GM21825 (cell line): ENCODE measurements at regions not wholly inside any gene's neighbourhood (a gene's known extent, or its start where the extent isn't known, plus 50 kb on each side); places are given as distances from the start of the nearest gene placed in this dataset.

Experiments
- ATAC-seq: cut with Tn5 transposase; IDR thresholded peaks from one replicate; pipeline ENCODE4 v1.9.1; 2021; ENCODE audit warnings: mild to moderate bottlenecking, moderate library complexity; ENCODE audit not compliant: unreplicated experiment

- no peak for ATAC-seq
Observed at GRCh38 chr4:152164561-152164960, 371.3 kb downstream of the FBXW7 start.

DNA sequence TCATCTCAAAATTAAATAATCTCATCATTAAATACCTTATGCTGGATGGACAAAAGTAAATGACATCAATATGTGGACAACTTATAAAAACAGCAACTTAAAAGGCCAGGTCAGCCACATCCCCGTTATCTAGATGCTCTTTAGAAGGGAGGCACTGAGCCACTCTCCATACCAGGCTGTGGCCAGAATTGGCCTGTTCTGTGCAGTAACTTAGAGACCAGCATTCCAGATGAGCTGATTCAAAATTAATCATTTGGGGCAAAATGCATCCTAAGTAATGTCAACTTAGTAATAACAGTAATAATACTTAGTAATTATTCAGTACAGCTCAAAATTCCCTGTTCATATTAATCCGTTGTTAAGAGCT is 373.6 kb downstream of the FBXW7 start:
- no peak for ATAC-seq

GRCh38 chr4:152161676-152162330 is 374.1 kb downstream of the FBXW7 start:
- ATAC-seq, result no peak

GRCh38 chr4:152160225-152160800 is 375.6 kb downstream of the FBXW7 start:
- no peak for ATAC-seq

DNA sequence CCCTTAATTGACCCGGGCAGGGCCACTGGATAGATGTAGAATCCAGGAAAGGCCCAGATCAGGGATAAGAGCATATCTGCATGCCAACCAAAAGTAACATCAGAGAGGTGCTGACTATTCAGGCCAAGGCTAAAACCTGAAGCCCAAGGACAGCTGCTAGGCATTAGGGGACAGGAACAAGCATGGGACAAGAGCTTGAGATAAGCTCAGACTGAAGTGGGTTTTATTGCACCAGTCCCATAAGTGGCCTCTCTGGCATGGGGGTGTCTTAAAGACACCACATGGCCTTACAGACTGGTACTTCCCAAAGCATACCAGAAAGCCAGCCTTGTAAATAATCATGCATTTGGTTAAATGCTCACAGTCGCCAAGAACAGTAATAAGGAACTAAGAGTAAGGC is 376.1 kb downstream of the FBXW7 start:
- ATAC-seq, result no peak

DNA sequence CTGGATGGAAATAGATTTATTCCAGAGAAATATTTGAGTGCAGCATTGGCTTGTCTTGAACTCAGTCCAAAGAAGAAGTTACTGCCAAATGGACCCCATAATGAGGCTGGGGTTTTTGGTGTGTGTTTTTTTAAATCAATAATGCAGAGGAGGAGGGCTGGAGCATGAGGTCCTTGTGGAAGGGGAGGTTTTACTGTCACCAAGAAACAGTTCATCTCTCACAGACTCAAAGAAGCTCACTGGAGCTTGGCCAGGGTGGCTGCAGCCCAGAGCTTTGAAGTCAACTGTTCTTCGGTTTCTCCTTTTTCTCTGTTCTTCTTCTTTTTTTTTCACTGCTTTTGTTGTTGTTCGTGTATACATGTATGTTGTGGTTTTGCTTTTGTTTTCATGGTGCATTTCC is 377.7 kb downstream of the FBXW7 start:
- ATAC-seq, result no peak

GRCh38 chr4:152157629-152158028 is 378.3 kb downstream of the FBXW7 start:
- no peak for ATAC-seq

DNA sequence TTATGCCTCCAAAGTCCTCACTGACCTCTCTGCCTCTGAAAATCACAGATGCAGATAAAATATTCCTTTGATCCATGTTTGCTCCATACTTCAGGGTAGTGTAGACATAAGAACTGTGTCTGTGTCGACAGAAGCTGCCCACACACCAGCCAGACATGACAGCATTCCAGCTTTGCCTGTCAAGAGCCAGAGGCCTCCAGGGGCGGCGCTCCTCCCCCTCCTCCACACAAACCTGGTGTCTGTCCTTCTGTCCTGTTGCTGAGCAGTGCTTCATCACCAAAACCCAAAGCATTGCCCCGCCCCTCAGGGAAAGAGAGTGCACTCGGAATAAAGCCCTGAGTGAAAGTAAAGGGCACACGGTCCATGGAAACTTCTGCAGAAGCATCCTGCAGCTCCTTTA is 379.4 kb downstream of the FBXW7 start:
- no peak for ATAC-seq

DNA sequence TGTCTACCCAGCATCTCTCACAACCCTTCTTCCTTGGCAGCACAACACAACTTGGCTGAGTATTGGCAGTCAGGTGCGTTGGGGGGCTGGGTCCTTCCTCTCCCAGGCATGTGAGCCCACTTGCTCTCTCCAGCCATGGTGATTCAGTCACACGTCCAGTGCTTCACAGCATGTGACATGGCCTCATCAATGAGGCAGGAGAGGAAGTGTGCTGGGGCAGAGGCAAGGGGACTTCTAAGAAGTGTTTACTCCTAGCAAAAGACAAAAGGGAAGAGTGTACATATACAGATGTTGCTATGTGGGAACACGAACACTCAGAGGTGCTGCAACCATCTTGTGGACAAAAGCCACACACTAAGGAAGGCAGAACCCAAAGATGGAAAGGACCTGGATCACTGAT is 380.8 kb downstream of the FBXW7 start:
- ATAC-seq, result no peak

GRCh38 chr4:152154433-152154832 is 381.5 kb downstream of the FBXW7 start:
- no peak for ATAC-seq

DNA sequence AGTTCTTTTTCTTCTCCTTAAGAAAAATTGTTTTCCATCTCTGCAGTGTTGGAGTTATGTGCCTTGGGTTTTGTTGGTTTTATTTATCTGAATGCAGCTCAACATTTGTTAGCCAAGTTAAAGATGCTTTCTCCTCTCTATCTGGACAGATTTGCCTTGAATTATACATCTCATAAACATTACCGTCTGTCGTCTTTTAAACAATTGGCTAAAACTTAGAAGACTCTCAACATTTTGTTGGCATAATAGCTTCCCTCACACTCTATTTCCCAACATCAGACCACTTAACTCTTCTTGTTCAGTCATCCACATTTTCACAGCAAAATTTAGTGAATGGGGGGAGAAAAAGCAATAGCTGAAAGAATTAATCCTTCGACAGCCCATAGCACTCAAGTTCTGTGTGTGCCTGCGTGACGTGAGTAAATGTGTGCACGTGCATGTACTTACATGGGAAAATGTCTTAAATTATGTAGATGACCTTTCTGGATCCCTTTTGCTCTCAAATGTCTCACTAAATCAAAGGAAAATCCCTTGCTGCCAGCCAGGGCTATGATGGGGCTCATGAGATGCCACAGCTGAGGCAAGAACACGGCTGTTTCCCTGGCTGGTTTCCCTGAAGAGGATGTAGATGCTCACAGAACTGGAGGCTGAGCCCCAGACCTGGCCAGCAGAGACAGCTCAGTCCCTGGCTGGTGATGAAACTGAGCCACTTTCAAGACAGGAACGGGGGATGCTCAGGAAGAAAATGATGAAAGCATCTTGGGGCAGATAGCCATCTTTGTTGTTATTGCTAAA is 382.2 kb downstream of the FBXW7 start:
- no peak for ATAC-seq

DNA sequence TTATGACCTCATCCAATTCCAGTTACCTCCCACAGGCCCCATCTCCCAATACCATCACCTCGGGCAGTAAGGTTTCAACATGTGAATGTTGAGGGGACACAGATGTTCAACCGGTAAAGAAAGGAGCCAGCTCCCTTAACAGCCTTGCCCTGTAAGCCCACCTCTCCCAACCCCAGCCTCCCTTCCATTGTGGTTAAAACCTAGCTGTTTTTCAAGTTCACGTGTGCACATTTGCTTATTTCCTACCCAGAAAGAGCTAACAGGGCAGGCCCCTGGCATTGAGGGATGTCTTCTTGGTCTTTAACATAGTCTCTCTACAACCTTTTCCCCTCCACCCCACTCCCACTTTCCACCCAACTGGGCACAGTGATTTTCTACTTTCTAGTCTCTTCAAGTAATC is 385.7 kb downstream of the FBXW7 start:
- ATAC-seq, result no peak

GRCh38 chr4:152149745-152150144 is 386.1 kb downstream of the FBXW7 start:
- no peak for ATAC-seq

DNA sequence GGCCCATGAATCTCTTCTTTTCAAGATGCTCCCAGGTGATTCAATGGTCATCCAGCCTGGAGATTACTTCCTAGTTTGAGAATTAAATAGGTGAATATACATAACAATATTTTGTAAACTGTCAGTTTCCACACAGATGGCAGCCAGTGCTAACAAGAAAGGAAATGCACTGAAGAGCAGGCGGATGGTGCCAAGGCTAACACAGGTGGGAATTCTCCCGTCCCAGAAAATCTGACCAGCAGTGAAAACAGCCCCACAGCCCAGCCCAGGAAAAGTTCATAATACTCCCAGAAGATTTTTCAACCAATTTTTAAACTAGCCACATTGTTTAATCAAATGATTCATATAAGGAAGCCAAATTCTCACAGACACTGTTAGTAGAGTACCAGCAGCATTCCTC is 387.2 kb upstream of the GATB start:
- no peak for ATAC-seq

GRCh38 chr4:152146244-152146643 is 385.4 kb upstream of the GATB start:
- no peak for ATAC-seq

- ATAC-seq, result no peak
Observed at GRCh38 chr4:152143806-152144205, 383.0 kb upstream of the GATB start.

DNA sequence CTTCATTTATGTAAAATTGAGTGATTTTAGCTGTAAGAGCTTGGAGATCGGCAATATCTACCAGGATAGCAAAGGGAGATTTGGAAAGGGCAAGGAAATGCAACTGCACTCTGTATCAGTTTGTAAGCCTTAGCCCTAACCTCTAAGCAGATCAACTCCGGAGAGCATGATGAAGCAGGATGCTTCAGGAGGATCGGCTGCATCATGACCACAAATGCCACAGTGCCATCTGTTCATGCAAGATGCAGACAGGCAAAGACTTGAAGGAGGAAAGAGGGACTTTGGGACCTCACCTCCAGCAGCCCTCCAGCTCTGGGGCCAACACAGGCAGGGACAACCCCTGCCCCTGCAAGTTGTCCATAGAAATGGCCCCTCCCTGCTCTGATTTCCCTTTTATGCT is 377.6 kb upstream of the GATB start:
- ATAC-seq, result no peak

DNA sequence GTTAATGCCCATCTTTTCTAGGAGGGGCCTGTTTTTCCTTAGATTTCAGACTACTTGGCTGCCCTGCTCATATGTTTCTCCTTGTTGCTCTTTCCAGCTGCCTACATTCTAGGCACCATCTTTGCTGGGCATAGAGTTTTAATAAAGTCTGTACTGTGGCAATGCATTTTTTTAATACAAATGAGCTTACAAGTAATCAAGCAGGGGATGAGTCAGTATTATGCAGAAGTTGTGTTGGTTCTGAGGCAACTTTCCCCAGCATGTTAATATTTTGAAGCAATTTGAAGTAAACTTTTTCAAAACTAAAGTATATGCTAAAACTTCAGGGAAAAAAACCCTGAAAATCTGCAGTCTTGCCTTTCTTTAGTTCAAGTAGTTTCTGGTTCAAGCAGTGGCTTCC is 372.0 kb upstream of the GATB start:
- ATAC-seq, result no peak

DNA sequence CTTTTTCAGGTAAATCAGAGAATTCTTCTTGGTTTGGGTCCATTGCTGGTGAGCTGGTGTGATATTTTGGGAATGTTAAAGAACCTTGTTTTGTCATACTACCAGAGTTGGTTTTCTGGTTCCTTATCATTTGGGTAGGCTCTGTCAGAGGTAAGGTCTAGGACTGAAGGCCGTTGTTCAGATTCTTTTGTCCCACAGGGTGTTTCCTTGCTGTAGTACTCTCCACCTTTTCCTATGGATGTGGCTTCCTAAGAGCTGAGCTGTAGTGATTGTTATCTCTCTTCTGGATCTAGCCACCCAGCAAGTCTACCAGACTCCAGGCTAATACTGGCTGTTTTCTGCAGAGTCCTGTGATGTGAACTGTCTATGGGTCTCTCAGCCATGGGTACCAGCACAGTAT is 367.5 kb upstream of the GATB start:
- ATAC-seq, result no peak

DNA sequence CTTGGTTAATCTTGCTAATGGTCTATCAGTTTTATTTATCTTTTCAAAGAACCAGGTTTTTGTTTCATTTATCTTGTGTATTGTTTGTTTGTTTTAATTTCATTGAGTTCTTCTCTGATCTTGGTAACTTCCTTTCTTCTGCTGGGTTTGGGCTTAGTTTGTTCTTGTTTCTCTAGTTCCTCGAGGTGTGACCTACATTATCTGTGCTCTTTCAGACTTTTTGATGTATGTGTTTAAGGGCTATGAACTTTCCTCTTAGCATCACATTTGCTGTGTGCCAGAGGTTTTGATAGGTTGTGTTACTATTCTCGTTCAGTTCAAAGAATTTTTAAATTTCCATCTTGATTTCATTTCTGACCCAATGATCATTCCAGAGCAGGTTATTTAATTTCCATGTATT is 365.4 kb upstream of the GATB start:
- no peak for ATAC-seq

DNA sequence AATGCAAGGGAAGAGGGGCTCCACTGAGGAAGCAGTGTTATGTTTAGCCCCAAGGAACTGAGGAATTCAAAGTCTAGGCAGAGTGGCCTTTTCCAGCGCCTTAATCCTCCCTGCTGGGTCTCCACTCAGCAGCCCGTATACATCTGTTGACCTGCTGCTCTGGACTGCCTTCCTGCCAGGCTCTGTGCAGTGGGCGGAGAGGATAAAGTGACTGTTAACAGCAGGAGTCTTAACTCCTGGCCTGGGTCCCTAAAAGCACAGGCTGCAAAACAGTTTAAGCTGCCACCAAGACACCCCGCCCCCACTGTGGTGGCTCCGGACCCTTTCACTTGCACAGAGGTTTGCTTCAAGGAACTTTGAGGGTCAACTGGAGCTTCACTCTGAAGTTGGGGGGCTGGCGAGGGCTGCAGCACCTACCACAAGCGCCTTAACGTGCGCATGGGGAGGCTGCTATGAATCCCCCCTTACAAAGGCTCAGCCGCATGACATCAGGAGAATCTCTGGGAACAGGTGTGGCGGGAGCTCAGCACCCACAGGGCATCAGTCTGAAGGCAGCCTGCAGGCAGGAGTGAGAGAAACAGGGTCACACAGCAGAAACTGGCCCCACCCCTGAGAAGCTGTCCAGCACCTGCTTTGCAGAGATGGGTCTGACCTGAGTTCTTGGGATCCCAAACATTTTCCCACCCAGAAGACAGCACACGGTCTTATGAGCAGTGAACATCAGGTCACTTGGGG is 358.2 kb upstream of the GATB start:
- ATAC-seq, result no peak
